ENCODE measurements at regions not wholly inside any gene's neighbourhood (a gene's known extent, or its start where the extent isn't known, plus 50 kb on each side); places are given as distances from the start of the nearest gene placed in this dataset.

DNA sequence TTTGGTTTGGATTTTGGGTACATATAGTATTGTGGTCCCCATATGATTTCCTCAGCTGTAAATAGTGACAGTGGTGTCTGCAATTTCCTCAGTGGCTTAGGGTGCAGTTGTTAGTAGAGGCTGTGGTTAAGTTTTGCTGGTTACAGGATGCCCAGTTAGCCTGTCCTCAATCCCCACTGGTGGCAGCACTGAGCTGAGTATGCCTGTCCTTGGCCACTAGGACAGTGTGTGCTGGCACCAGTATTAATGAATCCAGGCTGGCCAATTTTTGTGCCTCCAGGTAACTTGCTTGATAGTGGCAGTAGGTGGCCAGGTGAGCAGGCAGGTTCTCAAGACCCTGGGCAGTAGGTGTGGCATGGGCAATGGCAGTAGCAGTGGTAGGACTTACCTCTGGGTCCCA is 973.1 kb downstream of the TMEM182 start:
- H3K36me3 ChIP-seq (ENCODE audit: control insufficient read depth, insufficient read depth, low read length) = no peaks in the 10 kb centered on the region
- no peak overlapping the region for H3K4me3 ChIP-seq (ENCODE audit: low read length)
- no peak overlapping the region for H3K4me3 Mint-ChIP-seq
- H3K27me3 Mint-ChIP-seq (ENCODE audit: low read depth in 2 of 2) = no peaks in the 10 kb centered on the region
- H3K27ac ChIP-seq (ENCODE audit: low read length) = no peak overlapping the region
- no peaks in the 10 kb centered on the region for H3K4me1 ChIP-seq (ENCODE audit: control insufficient read depth, insufficient read depth, low read length)
- H3K4me1 Mint-ChIP-seq = no peaks in the 10 kb centered on the region
- no peaks in the 10 kb centered on the region for H3K27me3 ChIP-seq (ENCODE audit: control insufficient read depth, insufficient read depth, low read length)
- ATAC-seq (no peak), DNase-seq (no peak)
- intact Hi-C loops (cut with micrococcal nuclease) = no loop called here
- peaks cover 21 to 26% of the 10 kb centered on the region in 2 donors for H3K9me3 Mint-ChIP-seq
- TF ChIP-seq, protein P1, sequence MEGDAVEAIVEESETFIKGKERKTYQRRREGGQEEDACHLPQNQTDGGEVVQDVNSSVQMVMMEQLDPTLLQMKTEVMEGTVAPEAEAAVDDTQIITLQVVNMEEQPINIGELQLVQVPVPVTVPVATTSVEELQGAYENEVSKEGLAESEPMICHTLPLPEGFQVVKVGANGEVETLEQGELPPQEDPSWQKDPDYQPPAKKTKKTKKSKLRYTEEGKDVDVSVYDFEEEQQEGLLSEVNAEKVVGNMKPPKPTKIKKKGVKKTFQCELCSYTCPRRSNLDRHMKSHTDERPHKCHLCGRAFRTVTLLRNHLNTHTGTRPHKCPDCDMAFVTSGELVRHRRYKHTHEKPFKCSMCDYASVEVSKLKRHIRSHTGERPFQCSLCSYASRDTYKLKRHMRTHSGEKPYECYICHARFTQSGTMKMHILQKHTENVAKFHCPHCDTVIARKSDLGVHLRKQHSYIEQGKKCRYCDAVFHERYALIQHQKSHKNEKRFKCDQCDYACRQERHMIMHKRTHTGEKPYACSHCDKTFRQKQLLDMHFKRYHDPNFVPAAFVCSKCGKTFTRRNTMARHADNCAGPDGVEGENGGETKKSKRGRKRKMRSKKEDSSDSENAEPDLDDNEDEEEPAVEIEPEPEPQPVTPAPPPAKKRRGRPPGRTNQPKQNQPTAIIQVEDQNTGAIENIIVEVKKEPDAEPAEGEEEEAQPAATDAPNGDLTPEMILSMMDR (IDR thresholded peaks at IDR 0.05) = no peak
- H3K27ac Mint-ChIP-seq = no peak overlapping the region
- peaks cover 26% of the 10 kb centered on the region for H3K9me3 ChIP-seq (ENCODE audit: control insufficient read depth, insufficient read depth, low read length)
- H3K36me3 Mint-ChIP-seq = peaks cover 18% of the 10 kb centered on the region

DNA sequence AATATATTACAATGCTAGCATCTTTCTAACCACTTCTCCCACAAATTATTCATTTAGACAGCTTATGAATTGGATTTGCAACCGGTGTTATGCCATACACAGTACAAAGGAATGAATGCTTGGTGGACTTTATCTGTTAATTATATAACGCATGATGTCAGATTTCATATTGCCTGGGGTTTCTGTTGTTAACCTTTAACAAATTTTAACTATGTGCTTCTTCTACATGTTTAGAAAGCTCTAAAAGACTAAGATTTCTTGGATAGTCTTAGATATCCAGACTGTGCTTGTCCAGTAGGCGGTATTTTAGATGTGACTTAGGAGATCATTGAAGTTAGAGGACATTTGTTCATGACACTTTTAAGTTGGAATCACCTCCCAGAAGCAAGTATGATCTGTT is 976.3 kb downstream of the TMEM182 start:
- H3K27me3 Mint-ChIP-seq (ENCODE audit: low read depth in 2 of 2) = no peaks in the 10 kb centered on the region
- ATAC-seq = no peak
- 82% methylated on average over 1 of the region's 3 CpGs for WGBS (ENCODE audit: insufficient coverage)

DNA sequence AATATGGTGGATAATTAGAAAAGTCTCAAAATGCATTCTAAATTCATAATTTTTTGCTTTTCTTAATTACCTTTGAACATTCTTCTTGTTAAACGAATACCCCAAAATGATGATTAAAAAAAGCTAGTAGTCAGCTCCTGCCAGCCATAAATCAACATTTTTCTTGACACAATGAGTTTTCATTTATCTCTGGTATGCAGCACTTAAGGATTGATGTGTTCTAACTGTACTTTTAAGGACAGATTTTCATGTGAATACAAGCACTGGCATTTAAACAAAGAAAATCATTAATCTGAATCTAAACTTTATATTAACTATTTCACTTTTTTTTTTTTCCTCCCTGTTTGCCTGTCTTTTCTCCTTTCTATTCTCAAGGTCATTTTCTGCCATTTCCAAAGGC is 976.8 kb downstream of the TMEM182 start:
- Mint-ChIP-seq H3K36me3 (no peaks in the 10 kb centered on the region), H3K4me3 (no peak overlapping the region), H3K4me1 (no peaks in the 10 kb centered on the region), H3K27me3 (ENCODE audit: low read depth in 2 of 2) (no peaks in the 10 kb centered on the region), H3K9me3 (peaks cover 8 to 13% of the 10 kb centered on the region in 2 donors), H3K27ac (no peak overlapping the region)
- Histone ChIP-seq H3K4me3 (ENCODE audit: low read length) (no peak overlapping the region), H3K27me3 (ENCODE audit: control insufficient read depth, insufficient read depth, low read length) (no peaks in the 10 kb centered on the region), H3K27ac (ENCODE audit: low read length) (no peak overlapping the region), H3K9me3 (ENCODE audit: control insufficient read depth, insufficient read depth, low read length) (peaks cover 20% of the 10 kb centered on the region), H3K36me3 (ENCODE audit: control insufficient read depth, insufficient read depth, low read length) (no peaks in the 10 kb centered on the region), H3K4me1 (ENCODE audit: control insufficient read depth, insufficient read depth, low read length) (no peaks in the 10 kb centered on the region)
- 75% methylated on average over 1 of the region's 1 CpG for WGBS (ENCODE audit: insufficient coverage)
- ATAC-seq (no peak), DNase-seq (no peak)
- intact Hi-C loops (cut with micrococcal nuclease) = no loop called here
- TF ChIP-seq, protein P1 (IDR thresholded peaks at IDR 0.05) = no peak

More for the DNA sequence above, 976.3 kb downstream of the TMEM182 start:
- DNase-seq = no peak
- Histone ChIP-seq H3K4me1 (ENCODE audit: control insufficient read depth, insufficient read depth, low read length) (no peaks in the 10 kb centered on the region), H3K9me3 (ENCODE audit: control insufficient read depth, insufficient read depth, low read length) (peaks cover 25% of the 10 kb centered on the region), H3K4me3 (ENCODE audit: low read length) (no peak overlapping the region), H3K36me3 (ENCODE audit: control insufficient read depth, insufficient read depth, low read length) (no peaks in the 10 kb centered on the region), H3K27ac (ENCODE audit: low read length) (no peak overlapping the region), H3K27me3 (ENCODE audit: control insufficient read depth, insufficient read depth, low read length) (no peaks in the 10 kb centered on the region)
- peaks cover 8 to 15% of the 10 kb centered on the region in 2 donors for H3K9me3 Mint-ChIP-seq
- H3K4me1 Mint-ChIP-seq = no peaks in the 10 kb centered on the region
- H3K36me3 Mint-ChIP-seq = peaks cover 1% of the 10 kb centered on the region
- H3K4me3 Mint-ChIP-seq = no peak overlapping the region
- TF ChIP-seq, protein P1 (IDR thresholded peaks at IDR 0.05) = no peak
- no peak overlapping the region for H3K27ac Mint-ChIP-seq
- intact Hi-C loops (cut with micrococcal nuclease) = no loop called here

DNA sequence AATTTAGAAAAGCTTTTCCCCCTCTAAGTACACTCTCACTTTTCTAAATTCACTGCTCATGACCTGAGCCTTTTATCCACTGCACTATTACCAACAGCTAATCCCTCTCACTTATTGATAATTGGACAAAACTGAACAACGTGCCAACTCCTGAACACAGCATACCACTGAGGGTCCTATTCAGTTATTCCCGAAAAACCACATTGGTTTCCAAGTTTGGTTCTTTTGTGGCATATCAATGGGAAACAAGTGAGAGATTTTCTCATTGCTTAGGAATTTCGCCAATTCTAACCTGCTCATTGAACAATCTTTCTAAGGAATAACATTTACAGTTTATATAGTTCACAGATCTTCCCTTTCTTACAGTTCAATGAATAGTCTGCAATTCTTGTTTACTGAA is 977.4 kb downstream of the TMEM182 start:
- Mint-ChIP-seq H3K36me3 (no peaks in the 10 kb centered on the region), H3K27me3 (ENCODE audit: low read depth in 2 of 2) (no peaks in the 10 kb centered on the region), H3K27ac (no peak overlapping the region), H3K4me1 (no peaks in the 10 kb centered on the region), H3K9me3 (peaks cover 6 to 11% of the 10 kb centered on the region in 2 donors), H3K4me3 (no peak overlapping the region)
- TF ChIP-seq, protein P1 (IDR thresholded peaks at IDR 0.05) = no peak
- peaks cover 15% of the 10 kb centered on the region for H3K9me3 ChIP-seq (ENCODE audit: control insufficient read depth, insufficient read depth, low read length)
- no peaks in the 10 kb centered on the region for H3K36me3 ChIP-seq (ENCODE audit: control insufficient read depth, insufficient read depth, low read length)
- DNase-seq = no peak
- H3K27ac ChIP-seq (ENCODE audit: low read length) = no peak overlapping the region
- no peaks in the 10 kb centered on the region for H3K4me1 ChIP-seq (ENCODE audit: control insufficient read depth, insufficient read depth, low read length)
- H3K27me3 ChIP-seq (ENCODE audit: control insufficient read depth, insufficient read depth, low read length) = no peaks in the 10 kb centered on the region
- no peak overlapping the region for H3K4me3 ChIP-seq (ENCODE audit: low read length)
- intact Hi-C loops (cut with micrococcal nuclease) = no loop called here
- WGBS (ENCODE audit: insufficient coverage) = 88% methylated on average over 1 of the region's 3 CpGs
- no peak for ATAC-seq

All from natural killer cell (primary cell).